ENCODE measurements at regions not wholly inside any gene's neighbourhood (a gene's known extent, or its start where the extent isn't known, plus 50 kb on each side); places are given as distances from the start of the nearest gene placed in this dataset.

GRCh38 chr4:169859366-169860216, 101.8 kb upstream of the HPF1 start:
- Histone ChIP-seq H3K9me3 (ENCODE audit: control insufficient read depth, insufficient read depth, low read length) (no peaks in the 10 kb centered on the region), H3K9me2 (replicated peaks; ENCODE audit: control insufficient read depth, low read length) (no peaks in the 10 kb centered on the region), H3K4me1 (ENCODE audit: control insufficient read depth, low read length) (no peaks in the 10 kb centered on the region), H3K27me3 (ENCODE audit: control insufficient read depth, low read length) (no peaks in the 10 kb centered on the region), H3K4me3 (ENCODE audit: low read length) (no peak overlapping the region), H3K27ac (ENCODE audit: low read depth, low read length) (no peak overlapping the region), H3K4me2 (ENCODE audit: low read length) (no peak overlapping the region), H3K36me3 (ENCODE audit: control insufficient read depth, low read length) (no peaks in the 10 kb centered on the region), H3K79me2 (ENCODE audit: control insufficient read depth, low read length) (no peaks in the 10 kb centered on the region), H3F3A (ENCODE audit: control insufficient read depth, insufficient read depth) (no peaks in the 10 kb centered on the region), H4K20me1 (ENCODE audit: control insufficient read depth, insufficient read depth, low read depth, low read length) (no peaks in the 10 kb centered on the region)
- no peak for TF ChIP-seq EZH2phosphoT487 (IDR thresholded peaks at IDR 0.05; ENCODE audit: borderline replicate concordance, low read length)
- no peak for TF ChIP-seq CTCF (IDR thresholded peaks at IDR 0.05; ENCODE audit: low read depth, low read length, poor library complexity, severe bottlenecking)

- no peak overlapping the region for H3K4me3 ChIP-seq (ENCODE audit: low read length)
- H3K79me2 ChIP-seq (ENCODE audit: control insufficient read depth, low read length), result no peaks in the 10 kb centered on the region
- H3K9me3 ChIP-seq (ENCODE audit: control insufficient read depth, insufficient read depth, low read length), result no peaks in the 10 kb centered on the region
- H3K4me2 ChIP-seq (ENCODE audit: low read length), result no peak overlapping the region
- no peaks in the 10 kb centered on the region for H4K20me1 ChIP-seq (ENCODE audit: control insufficient read depth, insufficient read depth, low read depth, low read length)
- no peaks in the 10 kb centered on the region; the same call in 1 of the 2 replicates for H3K27me3 ChIP-seq (ENCODE audit: control insufficient read depth, low read length)
- H3K4me1 ChIP-seq (ENCODE audit: control insufficient read depth, low read length), result no peaks in the 10 kb centered on the region
- no peaks in the 10 kb centered on the region for H3K36me3 ChIP-seq (ENCODE audit: control insufficient read depth, low read length)
- no peaks in the 10 kb centered on the region for H3K9me2 ChIP-seq (replicated peaks; ENCODE audit: control insufficient read depth, low read length)
- H3F3A ChIP-seq (ENCODE audit: control insufficient read depth, insufficient read depth), result no peaks in the 10 kb centered on the region
- no peak overlapping the region for H3K27ac ChIP-seq (ENCODE audit: low read depth, low read length)
- TF ChIP-seq CTCF (IDR thresholded peaks at IDR 0.05; ENCODE audit: low read depth, low read length, poor library complexity, severe bottlenecking) (no peak), EZH2phosphoT487 (IDR thresholded peaks at IDR 0.05; ENCODE audit: borderline replicate concordance, low read length) (no peak)
Observed at GRCh38 chr4:169854090-169854489, 96.3 kb upstream of the HPF1 start.

- no peaks in the 10 kb centered on the region for H3K9me3 ChIP-seq (ENCODE audit: control insufficient read depth, insufficient read depth, low read length)
- H3K4me1 ChIP-seq (ENCODE audit: control insufficient read depth, low read length), result no peaks in the 10 kb centered on the region
- no peaks in the 10 kb centered on the region for H3K36me3 ChIP-seq (ENCODE audit: control insufficient read depth, low read length)
- H3K79me2 ChIP-seq (ENCODE audit: control insufficient read depth, low read length), result no peaks in the 10 kb centered on the region
- no peaks in the 10 kb centered on the region for H3F3A ChIP-seq (ENCODE audit: control insufficient read depth, insufficient read depth)
- H3K9me2 ChIP-seq (replicated peaks; ENCODE audit: control insufficient read depth, low read length), result no peaks in the 10 kb centered on the region
- no peaks in the 10 kb centered on the region for H4K20me1 ChIP-seq (ENCODE audit: control insufficient read depth, insufficient read depth, low read depth, low read length)
- H3K4me3 ChIP-seq (ENCODE audit: low read length), result no peak overlapping the region
- no peaks in the 10 kb centered on the region; the same call in 1 of the 2 replicates for H3K27me3 ChIP-seq (ENCODE audit: control insufficient read depth, low read length)
- no peak overlapping the region for H3K27ac ChIP-seq (ENCODE audit: low read depth, low read length)
- TF ChIP-seq EZH2phosphoT487 (IDR thresholded peaks at IDR 0.05; ENCODE audit: borderline replicate concordance, low read length), result no peak
- H3K4me2 ChIP-seq (ENCODE audit: low read length), result no peak overlapping the region
Observed at GRCh38 chr4:169852481-169852880, 94.7 kb upstream of the HPF1 start.

GRCh38 chr4:169851750-169852149, 94.0 kb upstream of the HPF1 start:
- Histone ChIP-seq H3K9me2 (replicated peaks; ENCODE audit: control insufficient read depth, low read length) (no peaks in the 10 kb centered on the region), H3K79me2 (ENCODE audit: control insufficient read depth, low read length) (no peaks in the 10 kb centered on the region), H4K20me1 (ENCODE audit: control insufficient read depth, insufficient read depth, low read depth, low read length) (no peaks in the 10 kb centered on the region), H3K4me3 (ENCODE audit: low read length) (no peak overlapping the region), H3K27me3 (ENCODE audit: control insufficient read depth, low read length) (no peaks in the 10 kb centered on the region; the same call in 1 of the 2 replicates), H3K36me3 (ENCODE audit: control insufficient read depth, low read length) (no peaks in the 10 kb centered on the region), H3K4me1 (ENCODE audit: control insufficient read depth, low read length) (no peaks in the 10 kb centered on the region), H3K27ac (ENCODE audit: low read depth, low read length) (no peak overlapping the region), H3F3A (ENCODE audit: control insufficient read depth, insufficient read depth) (no peaks in the 10 kb centered on the region), H3K4me2 (ENCODE audit: low read length) (no peak overlapping the region), H3K9me3 (ENCODE audit: control insufficient read depth, insufficient read depth, low read length) (no peaks in the 10 kb centered on the region)
- TF ChIP-seq EZH2phosphoT487 (IDR thresholded peaks at IDR 0.05; ENCODE audit: borderline replicate concordance, low read length) (no peak), CTCF (IDR thresholded peaks at IDR 0.05; ENCODE audit: low read depth, low read length, poor library complexity, severe bottlenecking) (no peak)

All from DOHH2 (cell line).